Caco-2 (cell line): ENCODE measurements at regions not wholly inside any gene's neighbourhood (a gene's known extent, or its start where the extent isn't known, plus 50 kb on each side); places are given as distances from the start of the nearest gene placed in this dataset.

Experiments used
- BruUV-seq: library from RNA; stranded (reverse); fragments of 400-500 nt; replicated peaks from 2 replicates; lab custom pipeline; 2021; lab: Mats Ljungman, UMichigan
- CTCF ChIA-PET: fragments of 300-600 bp; sonication (Branson Sonifier 250); formaldehyde crosslinking; loops from one replicate; lab custom pipeline; 2022; ENCODE audit warnings: antibody characterized with exemption; lab: Charles Lee
- POLR2A ChIA-PET: fragments of 300-600 bp; sonication (Branson Sonifier 250); formaldehyde crosslinking; loops from one replicate; lab custom pipeline; 2022; ENCODE audit warnings: antibody characterized with exemption; lab: Charles Lee
- DNase-seq, 2 experiments: peaks; one replicate each; pipeline versions ENCODE4 v3.0.0 to v3.0.0-alpha.2; 2020 to 2022
- H3K27me3 ChIP-seq: replicated peaks from 2 replicates; pipeline ENCODE4 v1.6.0; 2011; ENCODE audit warnings: low read length; ENCODE audit not compliant: control insufficient read depth, insufficient read depth
- H3K36me3 ChIP-seq: 2 replicates; pipeline ENCODE4 v1.5.1; 2011; ENCODE audit warnings: low read length; ENCODE audit not compliant: control insufficient read depth, insufficient read depth
- H3K4me1 ChIP-seq: fragments of 250-450 bp; sonication (Bioruptor Pico); 2 replicates; pipeline ENCODE4 v1.5.1; 2020; ENCODE audit warnings: mild to moderate bottlenecking
- H3K4me3 ChIP-seq: 2 replicates; pipeline ENCODE4 v1.5.1; 2011; ENCODE audit warnings: low read depth, mild to moderate bottlenecking, control low read depth, low read length
- H3K9me3 ChIP-seq: fragments of 250-450 bp; sonication (Bioruptor Pico); 2 replicates; pipeline ENCODE4 v1.5.1; 2020; ENCODE audit warnings: mild to moderate bottlenecking, moderate library complexity
- H3K27ac Mint-ChIP-seq: one replicate; pipeline ENCODE4 v1.8.0; 2022; ENCODE audit warnings: mixed read lengths; ENCODE audit not compliant: unreplicated experiment
- H3K27me3 Mint-ChIP-seq: one replicate; pipeline ENCODE4 v1.8.0; 2022; ENCODE audit warnings: mixed read lengths; ENCODE audit not compliant: insufficient read depth, unreplicated experiment
- H3K36me3 Mint-ChIP-seq: one replicate; pipeline ENCODE4 v1.8.0; 2022; ENCODE audit warnings: mild to moderate bottlenecking, mixed read lengths; ENCODE audit not compliant: insufficient read depth, unreplicated experiment
- H3K4me1 Mint-ChIP-seq: one replicate; pipeline ENCODE4 v1.8.0; 2022; ENCODE audit warnings: low read depth, mixed read lengths; ENCODE audit not compliant: unreplicated experiment
- H3K4me3 Mint-ChIP-seq: one replicate; pipeline ENCODE4 v1.8.0; 2022; ENCODE audit warnings: mild to moderate bottlenecking, moderate library complexity, mixed read lengths; ENCODE audit not compliant: unreplicated experiment
- H3K9me3 Mint-ChIP-seq: one replicate; pipeline ENCODE4 v1.8.0; 2022; ENCODE audit warnings: mixed read lengths; ENCODE audit not compliant: unreplicated experiment
- CTCF ChIP-seq, 2 experiments: fragments of 200-600 bp in 1 of 2; IDR thresholded peaks; 1 replicate in 1 of 2; 2 replicates in 1 of 2; pipeline versions ENCODE4 v1.5.1 to v1.8.0; 2011 to 2022; ENCODE audit warnings: antibody characterized with exemption in 1 of 2, control low read depth in 1 of 2, inconsistent platforms in 1 of 2, low read depth in 1 of 2, low read length in 1 of 2, mild to moderate bottlenecking in 1 of 2, moderate library complexity in 1 of 2; ENCODE audit not compliant: insufficient read depth in 1 of 2, severe bottlenecking in 1 of 2, unreplicated experiment in 1 of 2
- intact Hi-C: fragments of 100-400 bp; cut with micrococcal nuclease; formaldehyde crosslinking; loops from one replicate; pipeline ENCODE4 v1.10.0; 2022; ENCODE audit not compliant: unreplicated experiment

DNA sequence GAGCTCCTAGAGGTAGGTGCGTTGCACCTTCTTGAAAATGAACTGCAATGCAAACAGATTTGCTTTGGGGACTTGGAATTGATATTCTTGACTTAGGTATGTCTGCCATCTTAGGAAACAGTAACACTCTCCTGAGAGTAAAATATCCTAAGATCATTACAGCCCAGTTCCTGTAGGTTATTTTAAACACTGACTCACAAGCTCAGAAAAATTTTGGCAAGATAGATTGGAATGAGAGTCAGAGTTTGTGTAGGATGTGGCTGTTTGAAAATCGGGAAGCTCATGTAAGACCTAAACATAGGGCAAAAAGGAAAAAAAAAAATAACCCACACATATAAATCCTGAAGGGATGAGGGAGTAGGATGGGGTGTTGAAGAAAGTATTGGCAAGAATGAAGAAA, 377.0 kb upstream of the LRRC4C start:
- POLR2A ChIA-PET, result no interaction called here

DNA sequence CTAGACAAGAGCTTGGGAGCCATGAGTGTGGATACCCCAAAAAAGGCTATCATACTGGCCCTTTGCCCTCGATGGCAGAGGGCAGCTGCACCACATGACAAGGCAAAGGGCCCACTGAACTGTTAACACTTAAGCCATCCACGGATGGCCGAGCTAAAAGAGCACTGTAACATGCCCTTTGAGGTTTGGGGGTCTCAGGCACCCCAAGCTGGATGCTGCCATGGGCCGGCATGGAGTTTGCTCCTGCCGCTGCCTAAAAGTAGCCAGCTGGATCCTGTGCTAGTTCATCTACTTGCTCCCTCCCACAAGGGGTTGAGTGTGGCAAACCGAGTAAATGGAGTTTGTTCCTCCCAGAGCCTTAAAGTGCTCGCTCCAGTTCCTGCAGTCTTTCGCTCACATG, 383.2 kb upstream of the LRRC4C start:
- BruUV-seq, result no TSS peak
- Histone ChIP-seq H3K4me3 (no peak overlapping the region), H3K9me3 (peaks cover 3% of the 10 kb centered on the region; the same call in 1 of the 2 replicates), H3K4me1 (no peaks in the 10 kb centered on the region), H3K36me3 (no peaks in the 10 kb centered on the region), H3K27me3 (no peaks in the 10 kb centered on the region)
- ChIA-PET CTCF (interaction anchor here (0.6 kb wide), 1 partner anchor 19 kb away, joined by 3 read pairs; no protein-coding TSS in a partner anchor), POLR2A (no interaction called here)
- intact Hi-C loops, result no loop called here
- no peak overlapping the region for H3K27ac Mint-ChIP-seq
- no peak for TF ChIP-seq CTCF (IDR thresholded peaks at IDR 0.05; ENCODE audit: insufficient read depth in 1 of 2, low read depth in 1 of 2, low read length in 1 of 2, severe bottlenecking in 1 of 2, unreplicated experiment in 1 of 2)
- peaks cover 12% of the 10 kb centered on the region for H3K9me3 Mint-ChIP-seq
- H3K4me3 Mint-ChIP-seq, result no peak overlapping the region
- H3K27me3 Mint-ChIP-seq, result no peaks in the 10 kb centered on the region
- H3K36me3 Mint-ChIP-seq, result no peaks in the 10 kb centered on the region
- H3K4me1 Mint-ChIP-seq, result no peaks in the 10 kb centered on the region
- DNase-seq, result no peak

More for the DNA sequence above, 377.0 kb upstream of the LRRC4C start:
- Mint-ChIP-seq H3K27me3 (no peaks in the 10 kb centered on the region), H3K27ac (no peak overlapping the region), H3K36me3 (no peaks in the 10 kb centered on the region), H3K9me3 (no peaks in the 10 kb centered on the region), H3K4me3 (no peak overlapping the region), H3K4me1 (no peaks in the 10 kb centered on the region)
- no peak for DNase-seq
- H3K36me3 ChIP-seq, result no peaks in the 10 kb centered on the region
- H3K4me1 ChIP-seq, result no peaks in the 10 kb centered on the region
- intact Hi-C loops, result no loop called here
- TF ChIP-seq CTCF (IDR thresholded peaks at IDR 0.05; ENCODE audit: insufficient read depth in 1 of 2, low read depth in 1 of 2, low read length in 1 of 2, severe bottlenecking in 1 of 2, unreplicated experiment in 1 of 2), result no peak
- H3K9me3 ChIP-seq, result no peaks in the 10 kb centered on the region; the same call in 1 of the 2 replicates
- H3K4me3 ChIP-seq, result no peak overlapping the region
- no peaks in the 10 kb centered on the region for H3K27me3 ChIP-seq
- CTCF ChIA-PET, result no interaction called here
- no TSS peak for BruUV-seq

- H3K4me3 Mint-ChIP-seq, result no peak overlapping the region
- H3K27me3 Mint-ChIP-seq, result no peaks in the 10 kb centered on the region
- H3K9me3 Mint-ChIP-seq, result peaks cover 12% of the 10 kb centered on the region
- Histone ChIP-seq H3K4me1 (no peaks in the 10 kb centered on the region), H3K4me3 (no peak overlapping the region), H3K27me3 (no peaks in the 10 kb centered on the region), H3K9me3 (0 out of 2 replicates have a peak, but pooled peaks cover 3% of the 10 kb centered on the region), H3K36me3 (no peaks in the 10 kb centered on the region)
- BruUV-seq, result no TSS peak
- intact Hi-C loops, result no loop called here
- TF ChIP-seq CTCF (IDR thresholded peaks at IDR 0.05; ENCODE audit: insufficient read depth in 1 of 2, low read depth in 1 of 2, low read length in 1 of 2, severe bottlenecking in 1 of 2, unreplicated experiment in 1 of 2), result no peak
- H3K36me3 Mint-ChIP-seq, result no peaks in the 10 kb centered on the region
- no peaks in the 10 kb centered on the region for H3K4me1 Mint-ChIP-seq
- CTCF ChIA-PET, result no interaction called here
- POLR2A ChIA-PET, result no interaction called here
- no peak overlapping the region for H3K27ac Mint-ChIP-seq
- DNase-seq, result no peak
Measured at GRCh38 chr11:41845066-41845465, 385.6 kb upstream of the LRRC4C start.
